ENCODE measurements at regions not wholly inside any gene's neighbourhood (a gene's known extent, or its start where the extent isn't known, plus 50 kb on each side); places are given as distances from the start of the nearest gene placed in this dataset.
"Not testable (repeated sequence)": the region's sequence is repeated elsewhere in the genome, so short reads cannot be mapped to it uniquely, and the experiment has no call there.

DNA sequence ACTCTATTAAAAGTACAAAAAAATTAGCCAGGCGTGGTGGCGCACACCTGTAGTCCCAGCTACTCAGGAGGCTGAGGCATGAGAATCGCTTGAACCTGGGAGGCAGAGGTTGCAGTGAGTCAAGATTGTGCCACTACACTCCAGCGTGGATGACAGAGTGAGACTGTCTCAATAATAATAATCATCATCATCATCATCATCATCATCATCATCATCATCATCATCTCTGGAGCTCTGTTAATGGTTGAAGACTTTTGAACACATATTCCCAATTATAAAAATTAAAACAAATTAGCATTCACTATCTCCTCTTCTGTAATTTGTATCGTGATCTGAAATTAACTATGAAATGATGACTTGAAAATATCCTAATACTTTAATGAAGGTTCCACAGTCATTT, 327.8 kb upstream of the TANK start:
- WGBS, 10 experiments: 60 to 100% (median 100%) methylated on average over 1 to 4 of the region's 5 CpGs; no CpG with 5 or more reads in 5 of the 10 experiments
- in situ Hi-C loops (cut with MboI; ENCODE audit: low pct_unique_long_range_greater_than_20kb in 2 of 9, low sequenced_read_pairs in 9 of 9, unreplicated experiment in 9 of 9); ATAC-seq (replicated peaks in 6 of 8): not testable (repeated sequence)

DNA sequence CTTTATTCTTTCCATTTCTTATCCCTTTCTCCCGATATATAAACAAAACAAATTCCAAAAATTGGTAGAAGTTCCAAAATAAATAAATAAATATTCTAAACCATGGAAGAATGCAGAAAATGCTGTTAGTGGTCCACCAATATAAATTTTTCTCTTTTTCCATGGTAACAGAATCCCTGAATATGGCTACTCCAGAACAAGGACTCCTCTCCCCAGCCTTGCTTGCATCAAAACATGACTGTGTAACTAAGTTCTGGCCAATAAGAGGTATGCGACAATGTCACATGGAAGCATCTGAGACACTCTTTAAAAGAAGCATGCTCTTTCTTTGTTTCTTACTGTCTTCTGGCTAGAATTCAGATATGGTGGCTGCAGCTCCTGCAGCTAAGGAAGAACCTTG, 325.1 kb upstream of the TANK start:
- H3K27ac ChIP-seq: no peak overlapping the region
- in situ Hi-C loops (cut with MboI; ENCODE audit: low pct_unique_long_range_greater_than_20kb in 2 of 9, low sequenced_read_pairs in 9 of 9, unreplicated experiment in 9 of 9): no loop called here
- no peaks in the 10 kb centered on the region for H3K4me1 ChIP-seq (replicated peaks in 1 of 2)
- no peak overlapping the region for H3K4me3 ChIP-seq
- WGBS, 10 experiments: 50 to 100% (median 78%) methylated on average over 1 to 2 of the region's 2 CpGs; no CpG with 5 or more reads in 1 of the 10 experiments
- no peak for ATAC-seq (replicated peaks in 6 of 8)

More for the DNA sequence above, 327.8 kb upstream of the TANK start:
- H3K4me1 ChIP-seq (replicated peaks in 1 of 2); H3K27ac ChIP-seq; H3K4me3 ChIP-seq: not testable (repeated sequence)

DNA sequence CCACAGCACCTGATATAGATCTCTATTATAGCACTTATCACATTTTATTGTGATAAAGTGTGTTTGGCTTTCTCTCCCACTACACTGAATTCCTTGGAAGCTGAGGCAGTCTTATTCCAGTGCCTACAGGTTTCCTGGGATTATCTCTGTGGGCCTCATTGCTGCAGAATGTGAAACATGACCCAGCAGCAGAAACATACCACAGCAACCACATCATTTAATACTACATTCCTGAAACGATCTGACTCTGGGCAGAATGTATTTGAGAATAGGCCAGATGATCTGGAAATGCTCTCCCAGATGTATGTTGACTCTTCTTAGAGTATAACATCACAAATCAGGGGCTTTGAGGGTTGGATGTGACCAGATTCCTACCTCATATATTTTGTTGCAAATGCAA, 323.5 kb upstream of the TANK start:
- in situ Hi-C loops (cut with MboI; ENCODE audit: low pct_unique_long_range_greater_than_20kb in 2 of 9, low sequenced_read_pairs in 9 of 9, unreplicated experiment in 9 of 9): no loop called here
- no peaks in the 10 kb centered on the region for H3K4me1 ChIP-seq (replicated peaks in 1 of 2)
- no peak overlapping the region for H3K4me3 ChIP-seq
- 0 to 80% (median 25%) methylated on average over 1 of the region's 1 CpG; no CpG with 5 or more reads in 4 of the 10 experiments for WGBS, 10 experiments
- no peak overlapping the region for H3K27ac ChIP-seq
- ATAC-seq (replicated peaks in 6 of 8): peak in 3 of 8 experiments; percentile 86 to 97 (median 97)

DNA sequence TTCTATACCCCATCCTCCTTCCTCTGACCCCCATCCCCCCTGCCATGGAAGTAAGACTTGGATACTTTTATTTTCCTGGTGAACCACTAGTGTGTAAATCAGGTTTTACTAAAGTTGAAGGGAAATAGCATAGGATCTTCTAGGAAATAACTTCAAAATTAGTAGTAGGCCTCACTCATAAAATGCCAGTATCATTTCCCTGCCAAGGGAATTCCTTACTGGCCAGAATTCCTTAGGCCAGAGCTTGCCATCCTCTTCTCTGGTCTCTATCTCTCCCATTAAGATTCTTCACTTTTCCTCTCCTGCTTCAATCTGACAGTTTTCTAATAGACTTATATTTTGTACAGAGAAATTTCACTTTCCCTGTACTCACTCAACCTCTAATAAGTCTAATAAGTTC, 322.8 kb upstream of the TANK start:
- H3K4me3 ChIP-seq: no peak overlapping the region
- no peak overlapping the region for H3K27ac ChIP-seq
- ATAC-seq (replicated peaks in 6 of 8): no peak
- H3K4me1 ChIP-seq (replicated peaks in 1 of 2): no peaks in the 10 kb centered on the region
- in situ Hi-C loops (cut with MboI; ENCODE audit: low pct_unique_long_range_greater_than_20kb in 2 of 9, low sequenced_read_pairs in 9 of 9, unreplicated experiment in 9 of 9): no loop called here

DNA sequence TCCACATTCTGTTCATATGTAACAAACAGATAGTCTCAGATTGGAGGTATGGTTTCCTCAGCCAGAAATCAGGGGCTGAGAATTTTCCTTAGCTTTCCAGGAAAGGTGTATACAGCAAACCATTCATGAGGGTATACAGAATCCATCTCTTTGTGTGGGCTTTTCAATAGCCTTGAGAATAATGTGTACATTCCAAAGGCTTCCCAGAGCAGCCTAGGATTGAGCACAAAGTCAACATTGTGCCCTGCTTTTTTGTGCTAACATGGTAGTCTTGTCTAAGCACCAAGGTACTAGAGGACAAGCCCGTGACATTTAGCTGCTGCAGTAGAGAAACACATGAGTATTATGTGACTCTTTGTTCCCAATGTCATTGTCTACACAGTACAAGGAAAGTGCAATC, 322.1 kb upstream of the TANK start:
- in situ Hi-C loops (cut with MboI; ENCODE audit: low pct_unique_long_range_greater_than_20kb in 2 of 9, low sequenced_read_pairs in 9 of 9, unreplicated experiment in 9 of 9): no loop called here
- no peak overlapping the region for H3K27ac ChIP-seq
- WGBS, 10 experiments: 80 to 100% (median 100%) methylated on average over 1 of the region's 1 CpG; no CpG with 5 or more reads in 6 of the 10 experiments
- no peaks in the 10 kb centered on the region for H3K4me1 ChIP-seq (replicated peaks in 1 of 2)
- H3K4me3 ChIP-seq: no peak overlapping the region
- ATAC-seq (replicated peaks in 6 of 8): peak in 3 of 8 experiments; percentile 83 to 95 (median 93)

DNA sequence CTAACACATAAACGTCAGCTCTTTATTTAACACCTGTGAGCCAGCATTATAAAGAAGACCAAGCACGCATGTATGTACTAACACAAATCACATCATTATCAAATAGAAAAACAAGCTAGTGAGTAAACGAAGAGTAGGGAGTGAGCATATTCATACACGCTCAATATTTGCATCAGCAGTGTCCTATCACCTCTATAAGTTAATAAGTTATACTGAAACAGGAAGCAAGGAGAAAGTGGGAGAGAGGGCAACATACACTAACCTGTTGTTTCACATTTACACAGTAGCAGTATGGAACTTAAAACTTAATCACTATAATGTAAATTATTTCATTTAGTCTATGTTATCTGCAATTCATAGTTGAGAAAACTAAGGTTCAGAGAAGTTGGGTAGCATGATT, 321.5 kb upstream of the TANK start:
- no peak overlapping the region for H3K27ac ChIP-seq
- WGBS, 10 experiments: 68 to 100% (median 83%) methylated on average over 1 to 4 of the region's 4 CpGs; no CpG with 5 or more reads in 1 of the 10 experiments
- in situ Hi-C loops (cut with MboI; ENCODE audit: low pct_unique_long_range_greater_than_20kb in 2 of 9, low sequenced_read_pairs in 9 of 9, unreplicated experiment in 9 of 9): no loop called here
- H3K4me1 ChIP-seq (replicated peaks in 1 of 2): no peaks in the 10 kb centered on the region
- no peak for ATAC-seq (replicated peaks in 6 of 8)
- no peak overlapping the region for H3K4me3 ChIP-seq

DNA sequence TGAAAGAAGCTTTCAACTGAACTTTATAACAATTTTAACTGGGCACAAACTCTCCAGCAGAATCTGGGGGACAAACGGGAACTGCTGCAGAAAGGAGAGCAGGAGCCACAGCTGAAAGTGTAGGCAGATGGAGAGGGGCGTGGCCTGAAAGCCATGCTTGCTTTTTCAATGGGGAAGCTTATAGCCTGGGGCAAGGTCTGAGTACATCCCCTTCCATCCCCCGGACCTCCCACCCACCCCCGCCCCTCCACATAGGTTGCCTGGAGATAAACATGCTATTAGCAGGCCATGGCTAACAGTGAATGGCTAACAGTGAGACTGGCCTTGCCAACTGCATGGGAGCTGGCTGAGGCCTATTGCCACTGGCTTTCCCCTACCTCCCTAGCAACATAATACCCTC, 317.9 kb upstream of the TANK start:
- 79% methylated on average over 2 of the region's 4 CpGs; no CpG with 5 or more reads in 9 of the 10 experiments for WGBS, 10 experiments
- ATAC-seq (replicated peaks in 6 of 8): peak in 1 of 8 experiments; percentile 44

DNA sequence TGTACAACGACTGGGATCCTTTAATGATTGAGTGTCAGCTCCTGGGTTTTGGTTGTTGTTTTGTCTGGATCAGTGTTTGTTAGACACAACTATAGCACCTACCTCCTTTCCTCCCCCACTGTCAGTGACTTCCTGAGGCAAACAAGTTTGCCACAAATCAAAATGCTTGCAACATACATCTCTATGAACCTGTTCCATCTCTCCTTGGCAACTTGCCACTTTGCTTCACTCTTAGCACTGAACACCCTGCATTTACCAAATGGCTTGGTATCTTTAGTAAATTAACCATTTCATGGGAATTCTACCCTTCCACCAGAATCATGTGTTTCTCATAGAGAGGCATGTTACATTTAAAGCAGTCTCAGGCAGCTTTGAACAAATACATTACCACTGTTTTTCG, 301.1 kb upstream of the TANK start:
- no peaks in the 10 kb centered on the region for H3K4me1 ChIP-seq (replicated peaks in 1 of 2)
- no peak overlapping the region for H3K4me3 ChIP-seq
- no peak for ATAC-seq (replicated peaks in 6 of 8)
- H3K27ac ChIP-seq: no peak overlapping the region
- 17 to 89% (median 75%) methylated on average over 1 to 2 of the region's 2 CpGs; no CpG with 5 or more reads in 1 of the 10 experiments for WGBS, 10 experiments
- in situ Hi-C loops (cut with MboI; ENCODE audit: low pct_unique_long_range_greater_than_20kb in 2 of 9, low sequenced_read_pairs in 9 of 9, unreplicated experiment in 9 of 9): no loop called here

More for the DNA sequence above, 317.9 kb upstream of the TANK start:
- in situ Hi-C loops (cut with MboI; ENCODE audit: low pct_unique_long_range_greater_than_20kb in 2 of 9, low sequenced_read_pairs in 9 of 9, unreplicated experiment in 9 of 9): no loop called here
- no peak overlapping the region for H3K27ac ChIP-seq
- H3K4me1 ChIP-seq (replicated peaks in 1 of 2): no peaks in the 10 kb centered on the region
- H3K4me3 ChIP-seq: no peak overlapping the region

DNA sequence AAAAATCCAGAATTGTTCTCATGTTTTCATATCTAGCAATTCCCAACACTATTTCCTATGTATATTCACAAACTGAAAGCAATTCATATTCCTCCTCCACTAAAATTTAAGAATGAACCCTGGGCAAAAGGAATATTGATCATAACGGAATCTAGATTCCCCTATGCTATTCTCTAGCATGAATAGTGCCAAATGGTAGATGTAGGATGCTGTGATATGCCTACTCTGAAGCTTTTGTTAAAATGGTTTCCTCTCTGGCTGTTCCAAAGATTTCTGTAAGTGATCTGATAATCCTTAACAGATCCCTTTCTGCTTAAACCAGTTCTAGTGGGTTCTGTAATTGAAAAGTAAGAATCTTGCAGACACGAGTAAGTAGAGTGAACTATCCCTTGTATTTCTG, 298.0 kb upstream of the TANK start:
- no peak for ATAC-seq (replicated peaks in 6 of 8)
- 13 to 100% (median 71%) methylated on average over 1 to 2 of the region's 2 CpGs; no CpG with 5 or more reads in 3 of the 10 experiments for WGBS, 10 experiments

DNA sequence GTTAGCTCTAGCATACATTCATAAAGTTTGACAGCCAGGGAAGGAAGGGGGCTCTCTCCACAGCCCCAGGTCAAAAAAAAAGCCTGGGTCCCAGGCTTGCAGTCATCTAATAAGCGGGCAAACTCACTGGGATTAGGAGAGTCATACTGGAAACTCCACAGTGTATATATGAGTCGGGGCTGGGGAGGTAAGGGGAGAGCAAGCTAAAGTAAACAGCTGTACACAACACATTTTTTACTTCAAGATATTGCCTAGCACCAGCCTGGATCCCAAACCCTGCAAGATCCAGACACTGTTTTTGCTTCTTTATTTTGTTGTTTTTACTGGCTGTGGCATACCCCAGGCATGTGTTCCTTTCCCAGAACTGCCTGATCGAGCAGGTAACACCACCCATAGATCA, 291.3 kb upstream of the TANK start:
- in situ Hi-C loops (cut with MboI; ENCODE audit: low pct_unique_long_range_greater_than_20kb in 2 of 9, low sequenced_read_pairs in 9 of 9, unreplicated experiment in 9 of 9): no loop called here
- Histone ChIP-seq H3K27ac (no peak overlapping the region), H3K4me1 (replicated peaks in 1 of 2) (no peaks in the 10 kb centered on the region), H3K4me3 (no peak overlapping the region)
- WGBS, 10 experiments: 50 to 100% (median 83%) methylated on average over 1 to 3 of the region's 3 CpGs; no CpG with 5 or more reads in 3 of the 10 experiments
- ATAC-seq (replicated peaks in 6 of 8): peak in 2 of 8 experiments; percentile 51 to 99

More for the DNA sequence above, 298.0 kb upstream of the TANK start:
- H3K27ac ChIP-seq: no peak overlapping the region
- in situ Hi-C loops (cut with MboI; ENCODE audit: low pct_unique_long_range_greater_than_20kb in 2 of 9, low sequenced_read_pairs in 9 of 9, unreplicated experiment in 9 of 9): no loop called here
- H3K4me3 ChIP-seq: no peak overlapping the region
- no peaks in the 10 kb centered on the region for H3K4me1 ChIP-seq (replicated peaks in 1 of 2)

DNA sequence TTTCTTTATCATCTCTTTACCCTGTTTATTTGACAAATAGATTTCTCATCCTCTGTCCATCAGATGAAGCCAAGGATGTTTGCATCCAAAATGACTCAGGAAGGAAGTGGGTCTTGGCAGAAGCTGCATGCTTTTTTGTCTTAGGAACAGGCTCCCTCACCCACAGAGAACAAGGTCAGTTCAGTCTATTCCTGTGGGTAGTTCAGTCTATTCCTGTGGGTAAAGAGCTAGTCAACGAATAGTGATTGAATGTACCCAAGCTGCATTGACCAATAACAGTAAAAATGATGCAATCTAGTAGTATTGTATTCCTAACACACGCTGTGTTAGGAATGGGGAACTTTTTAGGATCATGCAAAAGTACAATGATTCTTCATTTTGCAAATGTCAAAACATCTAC, 290.8 kb upstream of the TANK start:
- Histone ChIP-seq H3K4me3 (no peak overlapping the region), H3K4me1 (replicated peaks in 1 of 2) (no peaks in the 10 kb centered on the region), H3K27ac (no peak overlapping the region)
- ATAC-seq (replicated peaks in 6 of 8): peak in 3 of 8 experiments; percentile 35 to 63 (median 62)
- WGBS, 10 experiments: 0 to 100% (median 49%) methylated on average over 1 to 2 of the region's 2 CpGs; no CpG with 5 or more reads in 1 of the 10 experiments
- in situ Hi-C loops (cut with MboI; ENCODE audit: low pct_unique_long_range_greater_than_20kb in 2 of 9, low sequenced_read_pairs in 9 of 9, unreplicated experiment in 9 of 9): no loop called here

DNA sequence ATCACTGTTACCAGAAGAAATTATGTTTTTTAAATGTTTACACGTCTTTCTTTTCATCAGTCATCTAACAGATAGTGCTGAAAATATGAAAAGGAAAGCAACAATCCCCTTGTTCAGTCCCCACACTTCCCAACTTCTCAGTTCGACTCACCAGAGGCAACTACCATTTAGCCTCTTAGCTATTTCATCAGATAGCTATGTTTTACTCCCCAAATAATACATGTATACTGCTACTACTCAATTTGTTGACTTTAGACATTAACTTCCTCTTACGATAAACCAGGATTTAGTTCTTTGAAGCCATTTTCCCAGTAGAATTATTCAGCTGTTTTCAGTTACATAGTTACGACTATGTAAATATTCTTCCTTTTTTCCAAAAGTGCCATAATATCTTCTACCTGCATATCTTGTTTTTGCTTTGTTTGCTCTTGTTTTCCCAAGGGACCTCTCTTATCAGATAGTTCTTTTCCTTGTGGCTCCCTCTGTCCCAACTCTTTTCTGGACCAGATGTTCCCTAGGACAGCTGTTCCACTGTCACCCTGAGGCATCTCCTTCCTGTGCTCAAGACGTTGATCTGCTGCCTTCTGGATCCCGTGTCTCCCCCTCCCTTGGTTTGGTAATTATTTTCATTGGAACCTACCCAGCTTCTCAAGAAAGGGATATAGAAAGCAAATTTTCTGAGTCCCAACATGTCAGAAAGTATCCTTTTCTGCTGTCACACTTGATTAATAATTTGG, 289.3 kb upstream of the TANK start:
- in situ Hi-C loops (cut with MboI; ENCODE audit: low pct_unique_long_range_greater_than_20kb in 2 of 9, low sequenced_read_pairs in 9 of 9, unreplicated experiment in 9 of 9): no loop called here
- Histone ChIP-seq H3K4me3 (no peak overlapping the region), H3K4me1 (replicated peaks in 1 of 2) (no peaks in the 10 kb centered on the region), H3K27ac (no peak overlapping the region)
- WGBS, 10 experiments: 25 to 90% (median 73%) methylated on average over 2 to 6 of the region's 6 CpGs
- ATAC-seq (replicated peaks in 6 of 8): peak in 2 of 8 experiments; percentile 24 to 27

DNA sequence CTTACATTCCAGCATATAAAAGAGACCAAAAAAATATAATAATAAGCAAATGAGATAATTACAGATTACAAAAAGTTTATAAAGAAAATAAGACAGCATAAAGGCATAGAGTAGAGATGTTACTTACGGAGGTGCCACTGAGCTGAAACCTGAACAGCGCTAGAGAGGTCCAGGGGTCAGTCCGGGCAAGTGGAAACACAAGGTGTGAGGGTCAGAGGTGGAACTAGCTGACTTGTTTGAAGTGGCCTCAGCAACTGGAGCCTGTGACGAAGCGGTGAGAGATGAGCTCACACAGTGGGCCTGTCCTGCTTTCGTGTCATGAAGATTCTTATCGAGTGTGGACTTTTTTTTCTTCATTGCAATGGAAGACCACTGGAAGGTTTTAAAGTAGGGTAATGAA, 288.3 kb upstream of the TANK start:
- in situ Hi-C loops (cut with MboI; ENCODE audit: low pct_unique_long_range_greater_than_20kb in 2 of 9, low sequenced_read_pairs in 9 of 9, unreplicated experiment in 9 of 9): no loop called here
- no peaks in the 10 kb centered on the region for H3K4me1 ChIP-seq (replicated peaks in 1 of 2)
- no peak overlapping the region for H3K4me3 ChIP-seq
- no peak for ATAC-seq (replicated peaks in 6 of 8)
- H3K27ac ChIP-seq: no peak overlapping the region
- 86 to 100% (median 95%) methylated on average over 1 to 7 of the region's 7 CpGs for WGBS, 10 experiments

DNA sequence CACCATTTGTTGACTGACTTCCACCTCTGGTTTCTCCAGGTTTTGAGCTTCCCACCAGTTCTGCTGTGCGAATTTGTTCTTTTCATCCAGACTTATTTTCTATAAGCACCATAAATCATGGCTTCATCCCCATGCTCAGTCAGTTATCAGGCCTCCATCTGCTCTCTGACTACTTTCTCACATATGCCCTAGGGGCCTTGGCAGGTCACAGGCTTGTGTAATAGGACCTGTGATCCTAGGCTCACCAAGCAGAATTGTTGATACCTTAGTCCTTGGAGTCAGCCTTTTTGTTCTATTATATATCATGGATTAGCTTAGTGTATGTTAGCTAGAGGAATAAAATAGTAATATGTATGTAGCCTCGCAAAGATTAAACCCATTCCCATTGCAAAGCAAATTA, 284.2 kb upstream of the TANK start:
- Histone ChIP-seq H3K27ac (no peak overlapping the region), H3K4me3 (no peak overlapping the region), H3K4me1 (replicated peaks in 1 of 2) (no peaks in the 10 kb centered on the region)
- ATAC-seq (replicated peaks in 6 of 8): peak in 3 of 8 experiments; percentile 46 to 68 (median 50)
- WGBS, 10 experiments: 0 to 100% (median 88%) methylated on average over 1 to 2 of the region's 2 CpGs; no CpG with 5 or more reads in 2 of the 10 experiments
- in situ Hi-C loops (cut with MboI; ENCODE audit: low pct_unique_long_range_greater_than_20kb in 2 of 9, low sequenced_read_pairs in 9 of 9, unreplicated experiment in 9 of 9): no loop called here
